MCF 10A (cell line): ENCODE measurements at regions not wholly inside any gene's neighbourhood (a gene's known extent, or its start where the extent isn't known, plus 50 kb on each side); places are given as distances from the start of the nearest gene placed in this dataset.

Experiments
- BruUV-seq: library from RNA; stranded (reverse); fragments of 400-500 nt; replicated peaks from 2 replicates; lab custom pipeline; 2021; lab: Mats Ljungman, UMichigan
- CTCF ChIA-PET: fragments of 300-600 bp; sonication (Branson Sonifier 250); formaldehyde crosslinking; extraction: SDS; loops from one replicate; lab custom pipeline; 2021; ENCODE audit warnings: antibody characterized with exemption, inconsistent platforms; lab: Yijun Ruan, JAX
- POLR2A ChIA-PET: fragments of 300-600, 350-650 bp; sonication (Branson Sonifier 250); formaldehyde crosslinking; extraction: SDS; loops from one replicate; lab custom pipeline; 2020; ENCODE audit warnings: antibody characterized with exemption, inconsistent platforms; lab: Yijun Ruan, JAX
- DNase-seq: peaks from one replicate; pipeline ENCODE4 v3.0.0-alpha.2; 2018; ENCODE audit not compliant: unreplicated experiment
- H3K27ac Mint-ChIP-seq: one replicate; pipeline ENCODE4 v1.8.0; 2022; ENCODE audit warnings: mild to moderate bottlenecking, low read depth, mixed read lengths; ENCODE audit not compliant: unreplicated experiment
- H3K27me3 Mint-ChIP-seq: one replicate; pipeline ENCODE4 v1.8.0; 2022; ENCODE audit warnings: mixed read lengths; ENCODE audit not compliant: insufficient read depth, unreplicated experiment
- H3K36me3 Mint-ChIP-seq: one replicate; pipeline ENCODE4 v1.8.0; 2022; ENCODE audit warnings: mild to moderate bottlenecking, moderate library complexity, mixed read lengths; ENCODE audit not compliant: insufficient read depth, unreplicated experiment
- H3K4me1 Mint-ChIP-seq: one replicate; pipeline ENCODE4 v1.8.0; 2022; ENCODE audit warnings: mixed read lengths; ENCODE audit not compliant: insufficient read depth, unreplicated experiment
- H3K4me3 Mint-ChIP-seq: one replicate; pipeline ENCODE4 v1.8.0; 2022; ENCODE audit warnings: mild to moderate bottlenecking, moderate library complexity, mixed read lengths; ENCODE audit not compliant: unreplicated experiment
- H3K9me3 Mint-ChIP-seq: one replicate; pipeline ENCODE4 v1.8.0; 2022; ENCODE audit warnings: mixed read lengths; ENCODE audit not compliant: unreplicated experiment
- intact Hi-C: fragments of 100-400 bp; cut with micrococcal nuclease; formaldehyde crosslinking; loops from 2 replicates; pipeline ENCODE4 v1.14.1; 2022
- TF ChIP-seq, protein P1 (sequence below): fragments of 200-600 bp; IDR thresholded peaks from one replicate; pipeline ENCODE4 v1.8.0; 2022; ENCODE audit warnings: antibody characterized with exemption, mild to moderate bottlenecking; ENCODE audit not compliant: unreplicated experiment

DNA sequence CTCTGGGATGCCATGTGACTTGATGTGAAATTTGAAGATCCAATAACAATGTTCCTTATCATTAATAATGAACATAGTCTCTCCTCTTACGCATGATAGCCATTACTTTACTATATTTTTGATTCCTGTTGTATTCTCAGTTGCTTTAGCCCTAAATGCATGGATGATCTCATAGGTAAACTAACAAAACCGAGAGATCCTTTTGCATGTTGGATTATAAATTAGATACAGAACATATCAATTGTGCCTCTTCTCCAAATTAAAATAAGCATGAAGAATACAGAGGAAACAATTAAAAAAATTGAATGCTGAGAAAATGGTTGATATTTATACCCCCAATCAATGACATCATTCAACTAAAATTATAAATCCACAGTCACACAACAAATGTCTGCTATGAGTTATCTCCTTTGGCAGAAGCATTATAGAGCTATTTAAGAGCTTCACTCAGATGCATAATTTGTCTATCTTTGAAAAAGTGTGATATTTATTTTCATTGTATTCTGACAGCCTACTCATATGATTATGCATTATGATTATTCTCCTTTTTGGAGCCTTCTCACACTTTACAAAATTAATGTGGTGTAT is 386.4 kb upstream of the STXBP6 start:
- Mint-ChIP-seq H3K4me1 (no peaks in the 10 kb centered on the region), H3K36me3 (no peaks in the 10 kb centered on the region), H3K4me3 (no peak overlapping the region), H3K27ac (no peak overlapping the region), H3K9me3 (peaks cover 16% of the 10 kb centered on the region), H3K27me3 (no peaks in the 10 kb centered on the region)
- POLR2A ChIA-PET, result no interaction called here
- no peak for DNase-seq
- BruUV-seq, result no TSS peak
- CTCF ChIA-PET, result no interaction called here
- intact Hi-C loops, result no loop called here
- TF ChIP-seq, protein P1, sequence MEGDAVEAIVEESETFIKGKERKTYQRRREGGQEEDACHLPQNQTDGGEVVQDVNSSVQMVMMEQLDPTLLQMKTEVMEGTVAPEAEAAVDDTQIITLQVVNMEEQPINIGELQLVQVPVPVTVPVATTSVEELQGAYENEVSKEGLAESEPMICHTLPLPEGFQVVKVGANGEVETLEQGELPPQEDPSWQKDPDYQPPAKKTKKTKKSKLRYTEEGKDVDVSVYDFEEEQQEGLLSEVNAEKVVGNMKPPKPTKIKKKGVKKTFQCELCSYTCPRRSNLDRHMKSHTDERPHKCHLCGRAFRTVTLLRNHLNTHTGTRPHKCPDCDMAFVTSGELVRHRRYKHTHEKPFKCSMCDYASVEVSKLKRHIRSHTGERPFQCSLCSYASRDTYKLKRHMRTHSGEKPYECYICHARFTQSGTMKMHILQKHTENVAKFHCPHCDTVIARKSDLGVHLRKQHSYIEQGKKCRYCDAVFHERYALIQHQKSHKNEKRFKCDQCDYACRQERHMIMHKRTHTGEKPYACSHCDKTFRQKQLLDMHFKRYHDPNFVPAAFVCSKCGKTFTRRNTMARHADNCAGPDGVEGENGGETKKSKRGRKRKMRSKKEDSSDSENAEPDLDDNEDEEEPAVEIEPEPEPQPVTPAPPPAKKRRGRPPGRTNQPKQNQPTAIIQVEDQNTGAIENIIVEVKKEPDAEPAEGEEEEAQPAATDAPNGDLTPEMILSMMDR, result no peak

DNA sequence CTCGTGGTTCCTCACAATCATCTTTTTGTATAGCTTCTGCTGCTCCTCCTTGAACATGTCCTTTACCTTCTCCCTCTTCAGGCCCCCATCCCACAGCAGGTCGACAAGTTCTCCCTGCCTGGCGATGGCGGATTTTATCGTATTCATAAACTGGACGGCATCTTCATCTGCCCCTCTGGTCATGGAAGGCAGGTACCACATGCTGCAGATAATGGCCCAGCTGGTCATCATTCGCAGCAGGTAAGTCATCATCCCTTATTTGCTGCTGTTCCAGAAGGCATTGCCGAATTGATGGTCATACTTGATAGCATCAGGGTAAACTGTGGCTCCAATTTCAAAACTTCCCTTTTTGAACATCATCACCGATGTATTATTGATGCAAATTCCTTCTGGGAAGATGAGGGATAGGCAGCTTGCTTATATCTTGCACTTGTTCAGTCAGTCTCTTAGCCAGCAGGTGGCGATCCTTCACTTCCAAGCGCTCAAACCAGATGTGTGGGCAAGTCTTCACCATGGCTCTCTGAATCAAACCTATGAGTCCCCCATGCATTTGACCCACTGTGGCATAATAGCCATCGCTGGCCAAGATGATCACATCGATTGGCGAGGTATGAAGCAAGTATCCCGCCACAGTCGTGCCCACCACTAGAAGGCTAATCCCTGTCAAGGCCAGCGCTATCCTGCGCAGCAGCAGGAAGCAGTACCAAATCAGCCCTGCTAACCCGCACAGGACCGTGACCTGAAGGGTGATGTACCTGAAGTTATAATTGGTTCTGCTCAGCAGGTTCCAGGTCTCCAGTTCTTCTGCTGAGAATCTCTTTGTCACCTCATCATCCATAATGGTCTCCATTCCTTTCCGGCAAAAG is 381.5 kb upstream of the STXBP6 start:
- intact Hi-C loops, result no loop called here
- Mint-ChIP-seq H3K4me1 (no peaks in the 10 kb centered on the region), H3K36me3 (no peaks in the 10 kb centered on the region), H3K4me3 (no peak overlapping the region), H3K27me3 (no peaks in the 10 kb centered on the region), H3K9me3 (peaks cover 15% of the 10 kb centered on the region), H3K27ac (no peak overlapping the region)
- BruUV-seq, result no TSS peak
- TF ChIP-seq, protein P1, result no peak
- CTCF ChIA-PET, result interaction anchor here (0.6 to 5.9 kb wide), 12 partner anchors 9 to 1238 kb away, joined by 3 to 47 read pairs (median 3); no protein-coding TSS in a partner anchor
- no peak for DNase-seq
- POLR2A ChIA-PET, result interaction anchor here (1.4 kb wide), 1 partner anchor 106 kb away, joined by 4 read pairs; no protein-coding TSS in a partner anchor

DNA sequence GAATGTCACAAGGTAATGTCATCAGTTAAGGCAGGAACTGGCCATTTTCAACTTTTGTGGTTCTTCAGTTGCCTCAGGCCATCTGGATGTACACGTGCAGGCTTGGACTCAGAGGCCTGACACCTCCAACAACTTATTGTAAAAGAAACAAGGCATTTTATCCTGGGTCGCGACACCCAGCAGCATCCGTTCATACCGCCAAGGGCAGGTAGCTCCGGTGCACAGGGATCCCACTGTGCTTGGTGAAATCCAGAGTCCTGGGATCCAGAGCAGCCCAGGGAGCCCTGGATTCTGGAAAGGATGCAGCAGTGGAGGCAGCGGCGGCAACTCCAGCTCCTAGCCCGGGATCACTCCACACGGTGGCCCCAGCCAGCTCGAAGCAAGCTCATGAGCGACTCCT is 380.9 kb upstream of the STXBP6 start:
- ChIA-PET CTCF (interaction anchor here (0.6 to 5.9 kb wide), 10 partner anchors 8 to 1239 kb away, joined by 3 to 47 read pairs (median 3); no protein-coding TSS in a partner anchor), POLR2A (interaction anchor here (1.4 kb wide), 1 partner anchor 107 kb away, joined by 4 read pairs; no protein-coding TSS in a partner anchor)
- no peaks in the 10 kb centered on the region for H3K36me3 Mint-ChIP-seq
- intact Hi-C loops, result no loop called here
- BruUV-seq, result no TSS peak
- peaks cover 15% of the 10 kb centered on the region for H3K9me3 Mint-ChIP-seq
- H3K27ac Mint-ChIP-seq, result no peak overlapping the region
- H3K4me3 Mint-ChIP-seq, result no peak overlapping the region
- no peaks in the 10 kb centered on the region for H3K27me3 Mint-ChIP-seq
- DNase-seq, result no peak
- no peaks in the 10 kb centered on the region for H3K4me1 Mint-ChIP-seq
- TF ChIP-seq, protein P1, result no peak

DNA sequence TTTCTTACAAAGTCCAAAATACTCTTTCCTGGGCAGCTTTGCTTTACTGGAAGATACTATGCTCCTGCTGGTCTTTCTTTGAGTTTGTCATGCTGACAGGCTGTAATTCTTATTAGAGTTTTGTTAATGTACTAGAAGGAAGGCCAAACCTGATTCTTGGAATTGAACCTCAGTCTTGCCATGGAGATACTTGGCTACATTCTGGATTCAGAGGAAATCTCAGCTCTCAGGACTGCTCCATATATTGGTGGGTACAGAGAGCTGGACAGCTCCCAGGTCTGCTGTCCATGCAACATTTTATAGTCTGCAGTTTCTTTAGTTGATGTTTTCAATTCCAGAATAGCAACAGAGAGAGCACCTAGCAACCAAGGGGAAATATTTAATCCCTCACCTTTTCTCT is 363.1 kb upstream of the STXBP6 start:
- no peak overlapping the region for H3K27ac Mint-ChIP-seq
- H3K27me3 Mint-ChIP-seq, result peaks cover 3% of the 10 kb centered on the region
- BruUV-seq, result no TSS peak
- intact Hi-C loops, result no loop called here
- H3K4me1 Mint-ChIP-seq, result no peaks in the 10 kb centered on the region
- CTCF ChIA-PET, result interaction anchor here (0.5 to 4.9 kb wide), 10 partner anchors 9 to 980 kb away, joined by 3 to 50 read pairs (median 3); no protein-coding TSS in a partner anchor
- no peak overlapping the region for H3K4me3 Mint-ChIP-seq
- no peak for DNase-seq
- POLR2A ChIA-PET, result no interaction called here
- H3K9me3 Mint-ChIP-seq, result peaks cover 3% of the 10 kb centered on the region
- TF ChIP-seq, protein P1, result no peak
- H3K36me3 Mint-ChIP-seq, result peaks cover 4% of the 10 kb centered on the region
